ENCODE measurements at regions not wholly inside any gene's neighbourhood (a gene's known extent, or its start where the extent isn't known, plus 50 kb on each side); places are given as distances from the start of the nearest gene placed in this dataset.
"Not testable (repeated sequence)": the region's sequence is repeated elsewhere in the genome, so short reads cannot be mapped to it uniquely, and the experiment has no call there.

DNA sequence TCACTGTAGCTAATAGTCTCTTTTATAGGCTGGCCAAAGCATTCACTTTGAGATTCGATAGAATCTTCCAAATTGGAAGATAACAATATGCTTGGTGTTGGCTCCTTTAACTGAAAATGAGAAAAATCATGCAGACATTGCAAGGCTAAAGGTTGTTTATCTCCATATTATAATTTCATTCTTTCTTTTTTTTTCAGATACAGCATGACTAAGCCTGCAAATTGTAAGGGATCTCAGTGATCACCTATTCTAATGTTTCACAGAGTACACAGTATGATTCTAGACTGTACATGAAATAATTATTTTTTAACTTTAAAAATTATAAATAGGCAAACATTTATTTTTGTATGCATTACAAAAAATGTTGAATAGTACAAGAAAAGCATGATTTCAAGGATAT, 451.7 kb upstream of the DDI1 start:
- no peak for DNase-seq (ENCODE audit: low read depth in 2 of 2)

DNA sequence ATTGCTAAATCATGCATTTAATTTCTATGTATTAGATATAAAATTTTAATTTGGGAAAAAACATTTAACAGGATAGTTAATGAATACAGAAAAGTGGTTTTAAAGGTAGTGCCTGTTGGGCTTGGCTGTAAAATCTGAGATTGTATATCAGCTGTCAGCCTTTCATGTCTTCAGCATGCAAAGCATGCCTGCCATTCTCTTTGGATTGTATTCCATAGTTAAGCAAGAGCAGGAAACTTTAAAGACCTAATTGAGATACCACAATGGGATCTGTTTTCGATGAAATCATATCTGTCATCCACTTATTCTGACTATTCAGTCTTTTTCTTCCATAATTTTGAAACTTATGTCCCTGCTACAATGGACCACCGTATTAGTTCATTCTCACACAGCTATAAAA, 451.0 kb upstream of the DDI1 start:
- DNase-seq (ENCODE audit: low read depth in 2 of 2) = no peak

DNA sequence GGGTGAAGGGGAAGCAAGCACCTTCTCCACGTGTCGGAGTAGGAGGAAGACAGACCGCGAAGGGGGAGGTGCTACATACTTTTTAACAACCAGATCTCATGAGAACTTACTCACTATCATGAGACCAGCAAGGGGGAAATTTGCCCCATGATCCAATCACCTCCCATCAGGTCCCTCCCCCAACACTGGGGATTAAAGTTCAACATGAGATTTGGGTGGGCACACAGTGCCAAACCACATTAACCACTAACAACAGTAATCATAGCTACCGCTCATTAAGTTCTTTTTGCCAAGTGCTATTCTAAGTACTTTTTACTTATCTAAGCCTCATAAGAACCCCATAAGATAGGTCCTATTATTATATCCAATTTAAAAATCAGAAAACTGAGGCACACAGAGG, 450.5 kb upstream of the DDI1 start:
- no peak for DNase-seq (ENCODE audit: low read depth in 2 of 2)

DNA sequence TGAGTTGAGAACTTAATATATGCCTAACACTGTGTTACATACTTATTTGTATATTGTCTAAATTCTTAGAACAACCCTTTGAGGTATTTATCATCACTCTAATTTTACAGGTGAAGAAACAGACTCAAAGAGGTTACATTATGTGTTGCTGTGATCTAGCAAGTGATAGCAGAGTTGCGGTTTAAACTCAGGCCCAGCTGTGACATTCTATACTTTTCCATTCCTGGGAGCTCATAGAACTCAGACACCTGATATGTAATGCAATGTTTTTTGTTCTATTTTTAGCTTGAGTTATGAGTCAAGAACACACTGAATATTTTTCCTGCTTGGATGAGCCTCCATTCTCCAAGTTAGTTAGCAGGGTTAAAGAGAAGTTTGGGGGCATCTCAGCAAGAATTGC, 449.7 kb upstream of the DDI1 start:
- no peak for DNase-seq (ENCODE audit: low read depth in 2 of 2)

DNA sequence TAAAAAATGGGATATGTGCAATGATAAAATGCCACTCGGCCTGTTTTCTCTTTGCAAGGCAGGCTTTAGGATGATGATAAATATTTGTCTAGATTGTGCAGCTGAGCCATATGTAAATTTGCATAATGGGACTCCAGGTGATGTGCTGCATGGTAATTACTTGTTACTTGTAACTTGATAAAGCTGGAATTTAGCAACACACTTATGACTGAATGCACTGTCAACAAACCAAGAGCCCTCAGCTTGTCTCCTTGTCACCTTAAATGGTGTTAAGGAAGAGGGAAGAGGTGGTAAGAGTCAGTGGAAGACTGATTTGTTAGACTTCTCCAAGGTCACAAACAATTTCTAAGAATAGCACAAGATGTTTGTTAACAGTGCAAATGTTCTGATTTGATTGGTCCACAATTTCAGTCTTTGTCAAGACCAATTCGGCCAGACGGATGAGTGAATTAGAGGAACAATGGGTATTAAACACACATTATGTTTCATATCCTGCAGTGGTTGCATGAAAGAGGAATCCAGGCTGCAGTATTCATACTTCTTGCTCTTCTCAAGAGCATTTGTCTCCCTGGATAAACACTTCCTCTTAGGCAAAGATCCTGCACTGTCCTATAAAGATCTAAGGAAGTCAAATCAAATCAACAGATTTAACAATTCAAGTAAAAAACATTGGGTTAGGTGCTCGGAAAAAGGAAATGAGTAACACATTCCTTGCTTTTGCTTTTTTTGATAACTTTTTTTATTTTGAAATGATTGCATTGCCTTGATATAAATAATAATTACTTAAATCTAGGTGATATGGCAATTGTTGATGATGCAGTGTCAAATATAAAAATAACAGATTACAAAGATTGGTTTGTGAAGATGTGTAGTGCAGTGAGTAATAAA, 448.3 kb upstream of the DDI1 start:
- DNase-seq (ENCODE audit: low read depth in 2 of 2) = no peak

DNA sequence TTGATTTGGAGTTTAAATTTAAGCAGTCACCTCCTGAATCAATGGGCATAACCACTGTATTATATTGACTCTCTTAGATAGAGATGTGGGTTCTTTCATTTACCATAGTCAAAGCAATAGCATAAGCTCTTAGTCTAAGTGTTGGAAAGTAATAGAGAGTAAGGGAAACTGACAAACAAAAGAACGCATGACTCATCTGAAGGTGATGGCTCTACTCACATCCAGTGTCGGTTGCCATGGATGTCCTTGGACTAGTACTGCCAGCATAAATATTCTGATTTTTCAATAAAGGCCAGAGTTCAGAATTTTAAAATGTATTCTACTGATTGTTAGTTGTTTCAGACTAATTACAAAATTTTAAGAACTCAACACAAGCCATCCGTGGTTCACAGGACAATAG, 444.9 kb upstream of the DDI1 start:
- DNase-seq (ENCODE audit: low read depth in 2 of 2) = no peak

DNA sequence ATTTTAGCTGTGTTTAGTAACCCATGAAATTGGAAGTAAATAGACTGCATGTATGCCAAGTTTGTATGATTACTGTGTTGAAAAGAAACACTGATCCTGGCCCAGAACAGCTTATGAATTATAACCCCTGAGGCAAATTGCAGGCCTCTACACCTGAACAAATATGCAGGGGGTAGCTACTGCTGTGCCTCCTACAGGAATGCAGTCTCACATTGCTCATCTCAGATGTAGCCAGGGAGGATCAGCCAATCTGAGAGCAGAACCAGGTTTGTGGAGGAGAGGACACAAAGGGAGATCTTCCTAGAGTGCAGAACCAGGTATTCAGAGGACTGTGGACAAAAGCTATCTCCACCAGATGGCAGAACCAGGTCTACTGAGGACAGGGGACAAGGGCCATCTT, 442.2 kb upstream of the DDI1 start:
- DNase-seq (ENCODE audit: low read depth in 2 of 2) = no peak

DNA sequence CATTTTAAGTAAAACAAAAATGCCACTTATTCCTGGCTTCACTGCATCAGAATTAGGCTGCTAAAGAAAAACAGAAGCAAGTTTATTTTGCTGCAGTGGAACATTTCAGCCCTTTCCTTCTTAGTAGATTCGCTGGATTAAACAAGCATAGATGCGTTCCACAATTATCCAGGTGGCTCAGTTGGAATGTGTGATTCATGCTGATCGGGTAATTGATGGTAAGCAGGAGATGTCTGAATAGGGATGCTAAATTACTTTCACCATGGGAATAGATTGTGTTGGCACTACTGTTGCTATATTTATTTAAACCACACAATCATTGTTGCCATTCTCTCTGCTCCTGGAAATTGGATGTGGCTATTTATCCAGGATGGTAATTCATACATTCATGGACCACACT, 440.1 kb upstream of the DDI1 start:
- DNase-seq (ENCODE audit: low read depth in 2 of 2) = no peak

DNA sequence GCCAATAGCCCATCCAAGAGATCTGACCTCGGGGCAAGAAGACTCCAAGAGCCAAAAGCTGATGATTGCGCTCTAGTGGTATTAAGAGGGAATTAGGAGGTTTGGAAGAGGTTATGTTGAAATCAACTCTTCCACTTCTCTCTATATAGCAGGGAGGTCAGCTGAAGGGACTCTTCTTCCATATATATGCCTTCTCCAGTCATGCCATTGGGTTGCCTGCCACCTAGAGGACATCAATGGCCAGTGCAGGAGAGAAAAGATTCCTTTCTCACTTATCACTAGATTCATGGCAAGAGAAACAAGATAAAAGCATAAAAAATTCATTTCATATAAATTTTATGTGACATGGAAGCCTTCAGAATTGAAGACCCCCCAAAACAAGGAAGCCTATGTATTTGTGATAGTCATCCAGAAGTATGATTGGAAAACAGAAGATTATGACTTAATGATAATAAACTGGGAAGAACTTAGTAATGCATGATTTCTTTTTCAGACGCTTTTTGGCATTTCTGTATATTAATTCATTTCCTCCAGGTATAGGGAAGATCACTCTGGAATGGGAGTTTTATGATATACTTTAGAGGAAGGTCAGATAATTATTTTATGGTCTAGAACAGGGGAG, 435.1 kb upstream of the DDI1 start:
- DNase-seq (ENCODE audit: low read depth in 2 of 2) = no peak

DNA sequence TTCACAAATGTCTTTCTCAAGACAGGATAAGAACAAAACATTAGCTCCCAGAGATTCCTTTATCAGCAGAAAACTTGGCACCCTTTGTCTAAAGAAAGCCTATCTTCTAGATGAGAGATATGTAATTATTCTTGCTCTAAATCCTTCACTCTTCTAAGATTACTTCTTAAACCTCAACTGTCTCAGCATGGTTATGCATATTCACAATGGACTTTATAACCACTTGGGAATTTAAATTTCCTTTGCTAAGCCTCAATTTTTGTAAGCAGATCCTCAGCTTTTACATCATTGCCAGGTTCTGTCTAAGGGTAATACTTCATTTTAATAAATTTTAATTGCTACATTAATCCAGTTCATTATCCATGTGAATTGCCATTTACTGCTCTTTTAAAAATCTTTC, 433.6 kb upstream of the DDI1 start:
- DNase-seq (ENCODE audit: low read depth in 2 of 2) = no peak

DNA sequence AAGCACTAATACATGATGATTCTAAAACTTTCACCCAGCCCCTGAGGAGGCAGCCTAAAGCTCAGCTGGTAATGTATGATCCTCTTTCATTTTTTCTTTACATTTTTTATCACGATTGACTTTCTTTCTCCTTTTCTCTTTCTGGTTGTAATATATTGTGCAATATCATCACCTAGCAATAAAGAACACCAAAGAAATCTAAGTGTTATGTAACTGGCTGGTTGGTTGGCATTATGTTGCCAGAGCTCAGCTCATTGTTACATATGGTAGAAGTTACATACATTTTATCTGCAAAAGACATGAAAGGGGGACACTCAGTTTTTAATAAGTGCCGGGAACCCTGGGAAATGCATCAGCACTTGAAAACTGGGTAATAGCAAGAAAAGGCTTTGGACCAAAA, 432.1 kb upstream of the DDI1 start:
- DNase-seq (ENCODE audit: low read depth in 2 of 2) = no peak

DNA sequence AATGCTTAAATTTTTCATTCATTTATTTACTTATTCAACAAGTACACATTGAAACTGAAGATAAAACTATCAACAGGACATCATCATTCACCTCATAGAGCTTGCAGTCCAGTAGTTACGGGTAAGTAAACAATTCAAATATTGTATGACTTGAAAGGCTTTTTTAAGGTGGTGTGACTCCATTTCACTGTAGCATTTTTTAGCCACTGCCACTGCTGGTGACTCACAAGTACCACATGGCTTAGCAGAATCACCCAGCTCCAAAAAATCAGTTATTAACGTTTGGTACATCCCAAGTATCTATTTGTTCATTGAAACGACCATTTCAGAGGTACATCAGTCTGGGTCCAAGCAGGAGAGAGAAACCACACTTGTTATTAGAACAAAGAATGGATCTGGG, 427.9 kb upstream of the DDI1 start:
- no peak for DNase-seq (ENCODE audit: low read depth in 2 of 2)

DNA sequence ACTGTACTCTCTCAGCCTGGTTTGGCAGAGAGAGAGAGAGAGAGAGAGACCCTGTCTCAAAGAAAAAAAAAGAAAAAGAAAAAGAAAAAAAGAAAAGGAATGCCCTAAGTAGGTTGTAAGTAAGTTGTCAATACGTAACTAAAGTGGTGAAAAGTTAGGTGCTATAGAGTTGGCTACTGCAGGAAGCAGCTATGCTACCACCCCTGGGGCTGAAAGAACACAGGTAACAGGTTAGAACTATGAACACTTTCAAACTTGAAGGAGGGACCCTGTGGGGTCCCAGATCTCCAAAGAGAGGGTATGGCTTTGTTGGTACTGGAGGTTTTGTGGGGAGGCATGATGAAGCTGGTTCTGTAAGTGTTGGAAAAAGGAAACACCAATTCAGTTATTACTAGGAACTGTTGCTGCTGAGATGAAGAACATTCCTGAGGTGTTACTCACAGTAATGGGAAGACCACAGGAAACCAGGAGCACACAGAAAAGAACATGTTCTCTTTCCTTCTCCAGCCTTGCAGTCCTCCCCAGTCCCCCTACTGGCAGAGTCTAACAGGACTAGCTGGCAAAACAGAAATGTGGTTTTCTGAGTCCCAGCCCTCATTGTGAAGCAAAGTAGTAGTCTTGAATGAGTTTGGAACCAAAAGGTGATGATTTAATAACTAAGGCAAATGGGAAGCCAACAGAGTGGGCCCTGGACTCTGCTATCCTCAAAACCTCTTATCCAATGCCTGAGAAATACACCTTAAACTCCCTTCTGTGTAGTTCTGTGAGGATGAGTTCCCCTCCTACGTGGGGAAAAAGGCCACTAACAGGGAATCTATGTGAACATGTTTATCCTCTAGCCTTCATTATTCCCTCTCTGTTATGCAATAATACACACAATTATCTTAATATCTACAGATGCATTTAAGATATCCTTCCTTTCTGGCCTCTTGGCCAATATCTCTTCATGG, 427.0 kb upstream of the DDI1 start:
- no peak for DNase-seq (ENCODE audit: low read depth in 2 of 2)

DNA sequence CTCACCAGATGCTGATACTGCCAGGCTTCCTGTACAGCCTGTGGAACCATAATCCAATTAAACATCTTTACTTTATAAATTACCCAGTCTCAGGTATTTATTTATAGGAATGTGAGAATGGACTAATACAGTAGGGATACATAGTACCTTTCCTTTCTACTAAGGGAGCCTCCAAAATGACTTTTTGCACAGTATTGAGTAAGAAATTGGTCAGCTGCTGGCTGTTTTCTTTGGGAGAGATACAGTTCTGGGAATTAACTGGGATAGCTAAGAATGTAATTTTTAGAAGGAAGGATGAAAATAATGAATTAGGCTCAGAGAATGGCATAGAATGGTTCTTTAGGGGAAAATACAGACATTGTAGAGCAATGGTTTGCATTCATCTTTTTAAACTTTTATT, 426.0 kb upstream of the DDI1 start:
- no peak for DNase-seq (ENCODE audit: low read depth in 2 of 2)

DNA sequence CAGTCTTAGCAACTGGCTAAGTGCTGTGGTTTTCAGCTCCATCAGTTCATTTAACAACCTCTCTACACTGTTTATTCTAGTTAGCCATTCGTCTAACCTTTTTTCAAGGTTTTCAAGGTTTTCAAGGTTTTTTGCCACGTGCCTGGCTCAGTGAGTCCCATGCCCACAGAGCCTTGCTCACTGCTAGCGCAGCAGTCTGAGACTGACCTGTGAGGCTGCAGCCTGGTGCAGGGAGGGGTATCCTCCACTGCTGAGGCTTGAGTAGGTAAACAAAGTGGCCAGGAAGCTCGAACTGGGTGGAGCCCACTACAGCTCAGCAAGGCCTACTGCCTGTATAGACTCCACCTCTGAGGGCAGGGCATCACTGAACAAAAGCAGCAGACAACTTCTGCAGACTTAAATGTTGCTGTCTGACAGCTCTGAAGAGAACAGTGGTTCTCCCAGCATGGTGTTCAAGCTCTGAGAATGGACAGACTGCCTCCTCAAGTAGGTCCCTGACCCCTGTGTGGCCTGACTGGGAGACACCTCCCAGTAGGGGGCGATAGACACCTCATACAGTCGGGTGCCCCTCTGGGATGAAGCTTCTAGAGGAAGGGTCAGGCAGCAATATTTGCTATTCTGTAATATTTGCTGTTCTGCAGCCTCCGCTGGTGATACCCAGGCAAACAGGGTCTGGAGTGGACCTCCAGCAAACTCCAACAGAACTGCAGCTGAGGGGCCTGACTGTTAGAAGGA, 424.7 kb upstream of the DDI1 start:
- DNase-seq (ENCODE audit: low read depth in 2 of 2) = not testable (repeated sequence)

DNA sequence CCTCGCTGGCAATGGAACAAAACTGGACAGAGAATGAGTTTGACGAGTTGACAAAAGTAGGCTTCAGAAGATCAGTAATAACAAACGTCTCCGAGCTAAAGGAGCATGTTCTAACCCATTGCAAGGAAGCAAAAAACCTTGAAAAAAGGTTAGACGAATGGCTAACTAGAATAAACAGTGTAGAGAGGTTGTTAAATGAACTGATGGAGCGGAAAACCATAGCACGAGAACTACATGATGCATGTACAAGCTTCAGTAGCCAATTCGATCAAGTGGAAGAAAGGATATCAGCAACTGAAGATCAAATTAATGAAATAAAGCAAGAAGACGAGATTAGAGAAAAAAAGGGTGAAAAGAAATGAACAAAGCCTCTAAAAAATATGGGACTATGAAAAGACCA, 424.0 kb upstream of the DDI1 start:
- DNase-seq (ENCODE audit: low read depth in 2 of 2) = not testable (repeated sequence)

DNA sequence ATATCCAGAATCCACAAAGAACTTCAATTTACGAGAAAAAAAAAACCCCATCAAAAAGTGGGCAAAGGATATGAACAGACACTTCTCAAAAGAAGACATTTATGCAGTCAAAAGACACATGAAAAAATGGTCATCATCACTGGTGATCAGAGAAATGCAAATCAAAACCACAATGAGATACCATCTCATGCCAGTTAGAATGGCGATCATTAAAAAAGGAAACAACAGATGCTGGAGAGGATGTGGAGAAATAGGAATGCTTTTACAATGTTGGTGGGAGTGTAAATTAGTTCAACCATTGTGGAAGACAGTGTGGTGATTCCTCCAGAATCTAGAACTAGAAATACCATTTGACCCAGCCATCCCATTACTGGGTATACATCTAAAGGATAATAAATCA, 419.9 kb upstream of the DDI1 start:
- not testable (repeated sequence) for DNase-seq (ENCODE audit: low read depth in 2 of 2)

DNA sequence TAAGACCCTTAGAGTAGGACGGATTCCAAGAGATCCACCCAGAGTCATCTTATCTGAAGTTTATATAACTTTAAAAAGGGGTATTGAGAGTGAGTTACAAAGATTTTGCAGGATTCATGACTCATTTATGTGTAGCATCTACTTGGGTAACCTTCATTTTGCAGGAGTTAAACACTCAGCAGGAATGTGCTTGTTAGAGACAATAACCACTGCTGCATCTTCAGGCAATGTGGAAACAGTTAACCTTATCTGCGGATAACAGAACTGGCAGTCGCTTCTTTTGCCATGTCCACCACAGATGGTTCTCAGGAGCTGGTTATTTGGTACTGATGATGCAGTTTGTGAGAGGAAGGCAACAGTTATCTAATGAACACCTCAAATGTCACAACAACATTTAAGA, 417.9 kb upstream of the DDI1 start:
- DNase-seq (ENCODE audit: low read depth in 2 of 2) = no peak

DNA sequence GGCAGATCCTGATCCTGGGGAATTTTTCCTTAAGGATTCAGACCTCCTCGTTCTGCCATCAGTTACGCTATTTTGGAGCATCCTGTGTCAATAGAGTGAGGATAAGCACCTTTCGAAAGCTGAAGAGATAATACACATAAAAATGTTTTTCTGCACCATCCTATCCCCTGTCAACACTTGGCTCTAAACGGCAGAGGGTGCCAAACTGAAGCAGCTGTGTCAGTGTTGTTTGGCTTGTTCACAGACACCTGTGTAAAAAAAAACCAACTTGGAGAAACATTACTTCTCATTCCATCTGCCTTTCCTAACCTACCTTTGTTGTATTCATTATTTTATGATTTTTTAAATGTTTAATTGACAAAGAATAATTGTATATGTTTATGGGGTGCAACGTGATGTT, 417.0 kb upstream of the DDI1 start:
- no peak for DNase-seq (ENCODE audit: low read depth in 2 of 2)

DNA sequence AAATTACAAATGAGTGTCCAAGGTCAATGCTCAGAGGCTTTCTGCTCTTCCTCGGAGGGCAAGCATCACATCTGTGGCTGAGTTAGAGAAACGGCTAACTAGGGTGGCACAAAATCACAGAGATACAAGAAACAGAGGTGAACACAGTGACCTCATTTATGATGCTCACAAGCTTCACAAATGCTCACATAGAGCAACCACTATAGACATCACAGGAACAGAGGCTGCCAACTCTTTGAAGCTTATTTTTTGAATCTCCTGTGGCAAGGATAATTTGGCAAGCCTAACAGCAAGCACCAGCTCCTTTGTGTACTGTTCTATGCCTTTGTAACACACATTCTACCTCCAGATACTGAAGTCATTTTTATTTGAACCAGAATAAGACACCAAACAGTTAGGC, 416.5 kb upstream of the DDI1 start:
- no peak for DNase-seq (ENCODE audit: low read depth in 2 of 2)

DNA sequence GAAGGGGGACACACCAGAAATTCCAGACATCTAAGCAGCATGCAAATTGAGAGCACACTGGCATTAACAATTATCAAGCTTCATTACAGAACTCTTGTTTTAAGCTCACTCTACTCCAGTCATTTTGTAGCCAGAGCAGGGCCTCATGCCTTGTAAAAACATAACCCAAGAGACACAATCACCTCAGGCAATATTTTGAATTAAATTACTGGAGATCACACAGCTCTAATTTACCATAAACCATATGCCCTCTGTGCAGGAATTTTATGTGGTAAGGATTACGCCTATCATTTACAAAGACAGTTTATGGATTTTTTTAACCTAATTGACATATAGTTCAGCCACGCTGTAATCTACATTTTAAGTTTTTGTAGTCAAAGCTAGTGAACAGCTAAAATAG, 414.1 kb upstream of the DDI1 start:
- no peak for DNase-seq (ENCODE audit: low read depth in 2 of 2)

DNA sequence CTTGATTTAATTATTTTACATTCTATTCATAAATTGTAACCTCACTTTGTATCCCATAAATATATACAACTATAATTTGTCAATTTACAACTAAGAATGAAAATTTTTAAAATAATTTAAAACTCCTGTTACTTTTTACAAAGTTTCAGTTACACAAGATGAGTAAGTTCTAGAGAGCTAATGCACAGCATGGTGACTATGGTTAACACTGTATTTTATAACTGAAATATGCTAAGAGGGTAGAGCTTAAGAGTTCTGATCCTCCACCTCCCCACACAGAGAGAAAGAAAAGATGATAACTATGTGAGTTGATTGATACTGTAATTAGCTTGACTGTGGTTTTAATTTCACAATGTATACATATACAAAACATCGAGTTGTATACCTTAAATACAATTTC, 412.5 kb upstream of the DDI1 start:
- no peak for DNase-seq (ENCODE audit: low read depth in 2 of 2)

Measured in stimulated activated CD4-positive, alpha-beta T cell treated with anti-CD3 and anti-CD28 coated beads, Interleukin-1b, Interleukin-23, amount 100 ng/mL, for 4 hours (primary cell).